ENCODE measurements at regions not wholly inside any gene's neighbourhood (a gene's known extent, or its start where the extent isn't known, plus 50 kb on each side); places are given as distances from the start of the nearest gene placed in this dataset.

DNA sequence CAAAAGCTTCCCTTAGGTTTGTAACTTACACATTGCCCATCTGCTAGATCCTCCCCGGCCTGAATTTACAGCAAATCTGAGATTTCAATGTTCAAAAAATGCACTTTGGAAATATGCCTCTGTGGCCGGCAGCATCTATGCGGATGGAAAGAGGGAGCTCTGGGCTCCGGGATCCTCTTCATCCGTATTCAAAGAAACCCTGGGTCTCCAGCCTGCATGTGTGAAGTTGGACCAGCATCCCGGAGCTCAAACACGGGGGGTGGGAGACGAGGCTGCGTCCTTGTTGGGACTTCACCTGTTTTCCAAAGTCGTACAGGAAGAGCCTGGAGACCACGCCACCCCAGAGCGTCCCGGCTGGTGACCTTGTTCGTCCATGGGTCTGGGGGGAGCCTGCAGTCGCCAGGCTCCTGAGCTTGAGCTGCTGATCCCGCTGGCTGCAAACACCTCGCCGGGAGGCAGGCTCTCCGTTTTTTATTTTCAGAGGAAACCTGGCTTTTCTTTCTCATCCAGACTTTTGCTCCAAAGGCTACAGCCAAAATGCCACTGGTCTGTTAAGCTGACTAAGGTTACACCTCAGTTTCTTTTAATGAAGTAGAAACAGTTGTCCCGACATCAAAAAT is 77.4 kb downstream of the PTGR3 start:
- Histone ChIP-seq H3K9me3 (ENCODE audit: control insufficient read depth in 1 of 2, insufficient read depth in 1 of 2, low read depth in 1 of 2, low read length in 2 of 2) (no peaks in the 10 kb centered on the region), H3K27ac (ENCODE audit: low read depth, low read length) (no peak overlapping the region), H2AFZ (ENCODE audit: low read depth, low read length, poor library complexity, severe bottlenecking) (no peak overlapping the region), H3K79me2 (ENCODE audit: insufficient read depth, low read length) (no peaks in the 10 kb centered on the region), H3K9me2 (ENCODE audit: insufficient read depth) (no peaks in the 10 kb centered on the region), H3K4me2 (ENCODE audit: low read length) (no peak overlapping the region), H4K20me1 (ENCODE audit: insufficient read depth) (no peaks in the 10 kb centered on the region), H3K27me3 (ENCODE audit: insufficient read depth, low read length) (no peaks in the 10 kb centered on the region), H3K4me3 (replicated peaks in 1 of 2; ENCODE audit: low read depth in 1 of 2, low read length in 2 of 2) (no peak overlapping the region), H3K4me1 (ENCODE audit: control insufficient read depth in 1 of 2, insufficient read depth in 2 of 2, low read length in 2 of 2) (peaks cover 0 to 9% of the 10 kb centered on the region in 2 experiments; a peak in 2 of 4 replicates), H3K9ac (ENCODE audit: low read length) (no peak overlapping the region), H3K36me3 (ENCODE audit: control insufficient read depth in 1 of 2, insufficient read depth in 2 of 2, low read length in 2 of 2) (no peaks in the 10 kb centered on the region)
- no peak for DNase-seq (ENCODE audit: low read depth, low spot score)
- no TSS peak for BruUV-seq (replicated peaks)
- TF ChIP-seq CEBPB (IDR thresholded peaks at IDR 0.05; ENCODE audit: low read depth) (no peak), REST (IDR thresholded peaks at IDR 0.05; ENCODE audit: low read depth) (no peak), MAX (IDR thresholded peaks at IDR 0.05) (no peak), ZNF274 (IDR thresholded peaks at IDR 0.05; ENCODE audit: low read depth, low read length) (no peak), RAD21 (IDR thresholded peaks at IDR 0.05; ENCODE audit: low read depth) (no peak), CTCF (IDR thresholded peaks at IDR 0.05 in 2 of 3, conservative IDR thresholded peaks at IDR 0.05 in 1 of 3; ENCODE audit: borderline replicate concordance in 1 of 3, insufficient read depth in 1 of 3, low read depth in 2 of 3, low read length in 2 of 3) (no peak), EZH2phosphoT487 (IDR thresholded peaks at IDR 0.05; ENCODE audit: borderline replicate concordance) (no peak), ATF3 (IDR thresholded peaks at IDR 0.05) (no peak), POLR2AphosphoS5 (IDR thresholded peaks at IDR 0.05; ENCODE audit: low read depth, low read length) (no peak), EZH2 (IDR thresholded peaks at IDR 0.05) (no peak), SRF (IDR thresholded peaks at IDR 0.05; ENCODE audit: low read depth) (no peak), JUND (IDR thresholded peaks at IDR 0.05) (no peak), YY1 (IDR thresholded peaks at IDR 0.05; ENCODE audit: extremely low read depth, insufficient replicate concordance, low read depth, low read length) (no peak), CBX3 (IDR thresholded peaks at IDR 0.05; ENCODE audit: low read depth) (no peak), SIN3A (IDR thresholded peaks at IDR 0.05; ENCODE audit: low read depth) (no peak), POLR2A (IDR thresholded peaks at IDR 0.05; ENCODE audit: borderline replicate concordance, extremely low read depth, insufficient read depth, insufficient read length) (no peak), FOSL1 (IDR thresholded peaks at IDR 0.05; ENCODE audit: low read depth) (no peak), EGR1 (IDR thresholded peaks at IDR 0.05; ENCODE audit: low read depth) (no peak), TCF7L2 (IDR thresholded peaks at IDR 0.05; ENCODE audit: borderline replicate concordance, extremely low read depth, insufficient read depth, insufficient read length) (no peak), ELF1 (IDR thresholded peaks at IDR 0.05; ENCODE audit: borderline replicate concordance, low read depth) (no peak)
- ChIA-PET POLR2A (no interaction called here), RAD21 (ENCODE audit: low non-redundant PET in 1 of 2, low total read pairs in 2 of 2, uncharacterized antibody in 2 of 2, unreplicated experiment in 2 of 2) (no interaction called here), CTCF (no interaction called here)
- no peak for ATAC-seq
- intact Hi-C loops (cut with micrococcal nuclease) = no loop called here
